GM18870 (cell line): ENCODE measurements at regions not wholly inside any gene's neighbourhood (a gene's known extent, or its start where the extent isn't known, plus 50 kb on each side); places are given as distances from the start of the nearest gene placed in this dataset.

Experiments used
- ATAC-seq: cut with Tn5 transposase; IDR thresholded peaks from one replicate; pipeline ENCODE4 v1.9.1; 2021; ENCODE audit warnings: moderate library complexity; ENCODE audit not compliant: unreplicated experiment

GRCh38 chr14:24693983-24694382 is 60.0 kb upstream of the GZMB start:
- ATAC-seq = no peak

GRCh38 chr14:24693353-24693737 is 59.4 kb upstream of the GZMB start:
- ATAC-seq = no peak

GRCh38 chr14:24692382-24693352 is 58.7 kb upstream of the GZMB start:
- no peak for ATAC-seq

GRCh38 chr14:24690492-24690891 is 56.5 kb upstream of the GZMB start:
- no peak for ATAC-seq

GRCh38 chr14:24688030-24688658 is 54.2 kb upstream of the GZMB start:
- ATAC-seq = no peak
